H9 (cell line): ENCODE measurements at regions not wholly inside any gene's neighbourhood (a gene's known extent, or its start where the extent isn't known, plus 50 kb on each side); places are given as distances from the start of the nearest gene placed in this dataset.

Experiments used
- DNase-seq: peaks from one replicate; pipeline ENCODE4 v3.0.0-alpha.2; 2017
- H2AFZ ChIP-seq: one replicate; pipeline ENCODE4 v1.6.1; 2013; ENCODE audit warnings: mild to moderate bottlenecking, low read length, control low read depth, moderate library complexity
- H2AK5ac ChIP-seq: 2 replicates; pipeline ENCODE4 v1.6.1; 2013; ENCODE audit warnings: low read length, control low read depth, mixed read lengths; ENCODE audit not compliant: insufficient read length
- H2BK120ac ChIP-seq: one replicate; pipeline ENCODE4 v1.6.1; 2013; ENCODE audit warnings: low read depth, mild to moderate bottlenecking, low read length, control low read depth, inconsistent platforms; ENCODE audit not compliant: poor library complexity, severe bottlenecking
- H2BK12ac ChIP-seq: 2 replicates; pipeline ENCODE4 v1.6.1; 2013; ENCODE audit warnings: low read length, control low read depth, mixed read lengths, low read depth; ENCODE audit not compliant: insufficient read length
- H2BK15ac ChIP-seq: 2 replicates; pipeline ENCODE4 v1.6.1; 2013; ENCODE audit warnings: low read depth, low read length, control low read depth
- H2BK20ac ChIP-seq: one replicate; pipeline ENCODE4 v1.6.1; 2013; ENCODE audit warnings: low read depth, mild to moderate bottlenecking, low read length, control low read depth, inconsistent platforms; ENCODE audit not compliant: poor library complexity, severe bottlenecking
- H2BK5ac ChIP-seq: 2 replicates; pipeline ENCODE4 v1.6.1; 2013; ENCODE audit warnings: low read length, control low read depth, mixed read lengths; ENCODE audit not compliant: insufficient read length
- H3K14ac ChIP-seq: 2 replicates; pipeline ENCODE4 v1.6.1; 2013; ENCODE audit warnings: low read length, control low read depth; ENCODE audit not compliant: insufficient read depth
- H3K18ac ChIP-seq: 2 replicates; pipeline ENCODE4 v1.6.1; 2013; ENCODE audit warnings: low read depth, mild to moderate bottlenecking, mixed read lengths, low read length, control low read depth; ENCODE audit not compliant: insufficient read length
- H3K23ac ChIP-seq: 2 replicates; pipeline ENCODE4 v1.6.1; 2013; ENCODE audit warnings: low read length, control low read depth, mixed read lengths, low read depth; ENCODE audit not compliant: insufficient read length
- H3K23me2 ChIP-seq: 2 replicates; pipeline ENCODE4 v1.6.1; 2013; ENCODE audit warnings: low read depth, mild to moderate bottlenecking, mixed read lengths, low read length, control low read depth; ENCODE audit not compliant: insufficient read length, poor library complexity, severe bottlenecking
- H3K27ac ChIP-seq: 2 replicates; pipeline ENCODE4 v1.5.1; 2013; ENCODE audit warnings: low read length, control low read depth, mixed read lengths, low read depth; ENCODE audit not compliant: insufficient read length
- H3K27me3 ChIP-seq: 2 replicates; pipeline ENCODE4 v1.6.1; 2013; ENCODE audit warnings: low read length, control low read depth, inconsistent platforms; ENCODE audit not compliant: insufficient read depth
- H3K4ac ChIP-seq: 2 replicates; pipeline ENCODE4 v1.6.1; 2013; ENCODE audit warnings: low read depth, mild to moderate bottlenecking, control low read depth, inconsistent platforms, low read length, moderate library complexity
- H3K4me1 ChIP-seq: 2 replicates; pipeline ENCODE4 v1.6.1; 2013; ENCODE audit warnings: low read length, control low read depth, inconsistent platforms; ENCODE audit not compliant: insufficient read depth
- H3K4me2 ChIP-seq: 2 replicates; pipeline ENCODE4 v1.6.1; 2013; ENCODE audit warnings: low read length, control low read depth, mixed read lengths; ENCODE audit not compliant: insufficient read length, insufficient read depth
- H3K56ac ChIP-seq: 2 replicates; pipeline ENCODE4 v1.6.1; 2013; ENCODE audit warnings: low read depth, mild to moderate bottlenecking, mixed read lengths, low read length, control low read depth; ENCODE audit not compliant: insufficient read length
- H3K79me1 ChIP-seq: 2 replicates; pipeline ENCODE4 v1.6.1; 2013; ENCODE audit warnings: low read depth, mild to moderate bottlenecking, moderate library complexity, low read length, control low read depth, inconsistent platforms; ENCODE audit not compliant: insufficient read depth, poor library complexity, severe bottlenecking
- H3K79me2 ChIP-seq: 2 replicates; pipeline ENCODE4 v1.6.1; 2013; ENCODE audit warnings: low read length, control low read depth, inconsistent platforms; ENCODE audit not compliant: insufficient read depth
- H3K9ac ChIP-seq: 2 replicates; pipeline ENCODE4 v1.6.1; 2013; ENCODE audit warnings: low read length, control low read depth, mixed read lengths; ENCODE audit not compliant: insufficient read length; ENCODE audit errors: extremely low read depth
- H3K9me3 ChIP-seq: one replicate; pipeline ENCODE4 v1.6.1; 2013; ENCODE audit warnings: low read depth, low read length, inconsistent platforms; ENCODE audit not compliant: control insufficient read depth
- H3T11ph ChIP-seq: one replicate; pipeline ENCODE4 v1.6.1; 2013; ENCODE audit warnings: mild to moderate bottlenecking, low read length, control low read depth, inconsistent platforms
- H4K20me1 ChIP-seq: one replicate; pipeline ENCODE4 v1.6.1; 2013; ENCODE audit not compliant: control insufficient read depth, insufficient read length, insufficient read depth
- H4K5ac ChIP-seq: 2 replicates; pipeline ENCODE4 v1.6.1; 2013; ENCODE audit warnings: low read depth, mild to moderate bottlenecking, mixed read lengths, low read length, control low read depth; ENCODE audit not compliant: insufficient read length
- H4K8ac ChIP-seq: replicated peaks from 2 replicates; pipeline ENCODE4 v1.6.1; 2013; ENCODE audit warnings: low read length, control low read depth, mixed read lengths, low read depth; ENCODE audit not compliant: insufficient read length
- H4K91ac ChIP-seq: 2 replicates; pipeline ENCODE4 v1.6.1; 2013; ENCODE audit warnings: low read depth, mild to moderate bottlenecking, moderate library complexity, mixed read lengths, low read length, control low read depth; ENCODE audit not compliant: insufficient read length
- H3K27ac Mint-ChIP-seq, 3 experiments: 2 replicates in 2 of 3; 3 replicates in 1 of 3; pipeline ENCODE4 v1.8.0; 2020 to 2021; ENCODE audit warnings: mixed read lengths in 3 of 3, mild to moderate bottlenecking in 1 of 3, moderate library complexity in 1 of 3
- H3K27me3 Mint-ChIP-seq: 2 replicates; pipeline ENCODE4 v1.8.0; 2021; ENCODE audit warnings: low read depth, mild to moderate bottlenecking, moderate library complexity, mixed read lengths
- H3K36me3 Mint-ChIP-seq, 3 experiments: 2 replicates in 2 of 3; 3 replicates in 1 of 3; pipeline ENCODE4 v1.8.0; 2020 to 2021; ENCODE audit warnings: low read depth in 3 of 3, mixed read lengths in 3 of 3; ENCODE audit not compliant: insufficient read depth in 1 of 3
- H3K4me1 Mint-ChIP-seq, 2 experiments: 2 replicates each; pipeline ENCODE4 v1.8.0; 2020; ENCODE audit warnings: mixed read lengths in 2 of 2
- H3K4me3 Mint-ChIP-seq, 2 experiments: 2 replicates in 1 of 2; 3 replicates in 1 of 2; pipeline ENCODE4 v1.8.0; 2020 to 2021; ENCODE audit warnings: mild to moderate bottlenecking in 2 of 2, mixed read lengths in 2 of 2, moderate library complexity in 1 of 2
- H3K9me3 Mint-ChIP-seq, 2 experiments: 2 replicates in 1 of 2; 3 replicates in 1 of 2; pipeline ENCODE4 v1.8.0; 2020; ENCODE audit warnings: mild to moderate bottlenecking in 2 of 2, mixed read lengths in 2 of 2, moderate library complexity in 1 of 2
- CTCF ChIP-seq: fragments of 200-600 bp; sonication (generic); conservative IDR thresholded peaks from 3 replicates; pipeline ENCODE4 v1.8.0; 2021; ENCODE audit warnings: antibody characterized with exemption, mild to moderate bottlenecking
- WGBS: extraction: QIAGEN DNeasy Blood & Tissue Kit; methylation state at CpG from one replicate; pipeline ENCODE4 v1.1.7; 2013; ENCODE audit warnings: missing lambda C conversion rate, low lambda C conversion rate, mixed read lengths; ENCODE audit not compliant: insufficient read length; ENCODE audit errors: extremely low coverage; 5-methylcytosine and 5-hydroxymethylcytosine counted together

- no peak overlapping the region for H2BK5ac ChIP-seq
- no peak overlapping the region for H4K5ac ChIP-seq
- H3K9ac ChIP-seq = no peak overlapping the region
- no peak overlapping the region for H3K27ac Mint-ChIP-seq
- no peak for DNase-seq
- H3K79me2 ChIP-seq = no peaks in the 10 kb centered on the region
- whole genome bisulfite sequencing = no CpG with 5 or more reads among the region's 10 CpGs
- H3K27me3 ChIP-seq = no peaks in the 10 kb centered on the region; the same call in 1 of the 2 replicates
- no peak overlapping the region for H3K18ac ChIP-seq
- no peak overlapping the region for H2BK12ac ChIP-seq
- no peak overlapping the region for H3T11ph ChIP-seq
- no peak overlapping the region for H3K14ac ChIP-seq
- TF ChIP-seq CTCF = no peak
- H3K9me3 ChIP-seq = no peaks in the 10 kb centered on the region
- H3K9me3 Mint-ChIP-seq = no peaks in the 10 kb centered on the region
- no peaks in the 10 kb centered on the region for H3K4me1 ChIP-seq
- H3K27ac ChIP-seq = no peak overlapping the region
- no peak overlapping the region for H2BK15ac ChIP-seq
- H4K91ac ChIP-seq = no peak overlapping the region
- H3K23ac ChIP-seq = no peak overlapping the region
- H2BK20ac ChIP-seq = no peak overlapping the region
- H3K23me2 ChIP-seq = no peaks in the 10 kb centered on the region
- H3K4me3 Mint-ChIP-seq = no peak overlapping the region
- H4K8ac ChIP-seq = no peak overlapping the region
- peaks cover 11% of the 10 kb centered on the region for H3K27me3 Mint-ChIP-seq
- H2BK120ac ChIP-seq = no peak overlapping the region
- H3K79me1 ChIP-seq = no peaks in the 10 kb centered on the region
- H2AK5ac ChIP-seq = no peak overlapping the region
- peaks cover 13 to 15% of the 10 kb centered on the region in 2 experiments for H3K4me1 Mint-ChIP-seq
- H3K4me2 ChIP-seq = no peak overlapping the region
- no peak overlapping the region for H3K4ac ChIP-seq
- H3K56ac ChIP-seq = no peak overlapping the region
- no peaks in the 10 kb centered on the region for H4K20me1 ChIP-seq
- no peak overlapping the region for H2AFZ ChIP-seq
- no peaks in the 10 kb centered on the region for H3K36me3 Mint-ChIP-seq
These were observed 756.5 kb upstream of the RBFOX1 start for GRCh38 chr16:6576113-6576512.
